ENCODE measurements at regions not wholly inside any gene's neighbourhood (a gene's known extent, or its start where the extent isn't known, plus 50 kb on each side); places are given as distances from the start of the nearest gene placed in this dataset.

DNA sequence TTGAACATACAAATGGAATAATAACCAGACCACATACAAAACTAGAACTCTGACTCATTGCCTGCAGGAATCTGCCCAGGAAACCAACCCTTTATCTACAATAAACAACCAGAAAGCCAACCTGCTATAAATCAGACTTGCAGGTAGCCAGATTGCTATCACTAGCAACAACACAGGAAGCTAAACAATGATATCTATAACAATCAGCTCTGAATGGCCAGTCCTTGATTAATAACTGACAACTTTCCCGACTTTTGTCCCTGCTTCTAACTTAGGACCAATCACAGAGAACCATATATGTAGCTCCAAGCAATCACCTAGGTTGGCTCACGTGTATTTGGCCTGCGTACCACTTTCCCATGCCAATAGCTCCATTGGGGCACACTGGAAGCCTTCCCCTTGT is 470.8 kb downstream of the RIT2 start:
- Histone ChIP-seq H3K9me3 (peaks cover 0 to 2% (median 0%) of the 10 kb centered on the region in 4 donors), H3K36me3 (no peaks in the 10 kb centered on the region), H3K4me1 (no peaks in the 10 kb centered on the region), H3K27me3 (no peaks in the 10 kb centered on the region), H3K4me3 (no peak overlapping the region), H3K27ac (no peak overlapping the region)
- TF ChIP-seq POLR2A (IDR thresholded peaks at IDR 0.05), result no peak
- no peak for TF ChIP-seq POLR2AphosphoS5 (IDR thresholded peaks at IDR 0.05)
- TF ChIP-seq EP300 (IDR thresholded peaks at IDR 0.05), result no peak
- TF ChIP-seq, protein P1, sequence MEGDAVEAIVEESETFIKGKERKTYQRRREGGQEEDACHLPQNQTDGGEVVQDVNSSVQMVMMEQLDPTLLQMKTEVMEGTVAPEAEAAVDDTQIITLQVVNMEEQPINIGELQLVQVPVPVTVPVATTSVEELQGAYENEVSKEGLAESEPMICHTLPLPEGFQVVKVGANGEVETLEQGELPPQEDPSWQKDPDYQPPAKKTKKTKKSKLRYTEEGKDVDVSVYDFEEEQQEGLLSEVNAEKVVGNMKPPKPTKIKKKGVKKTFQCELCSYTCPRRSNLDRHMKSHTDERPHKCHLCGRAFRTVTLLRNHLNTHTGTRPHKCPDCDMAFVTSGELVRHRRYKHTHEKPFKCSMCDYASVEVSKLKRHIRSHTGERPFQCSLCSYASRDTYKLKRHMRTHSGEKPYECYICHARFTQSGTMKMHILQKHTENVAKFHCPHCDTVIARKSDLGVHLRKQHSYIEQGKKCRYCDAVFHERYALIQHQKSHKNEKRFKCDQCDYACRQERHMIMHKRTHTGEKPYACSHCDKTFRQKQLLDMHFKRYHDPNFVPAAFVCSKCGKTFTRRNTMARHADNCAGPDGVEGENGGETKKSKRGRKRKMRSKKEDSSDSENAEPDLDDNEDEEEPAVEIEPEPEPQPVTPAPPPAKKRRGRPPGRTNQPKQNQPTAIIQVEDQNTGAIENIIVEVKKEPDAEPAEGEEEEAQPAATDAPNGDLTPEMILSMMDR (IDR thresholded peaks at IDR 0.05), result no peak
- DNase-seq (no peak), ATAC-seq (ENCODE audit: low FRiP score in 2 of 2) (no peak)
- 34 to 40% methylated on average over 3 of the region's 3 CpGs for WGBS, 2 donors

DNA sequence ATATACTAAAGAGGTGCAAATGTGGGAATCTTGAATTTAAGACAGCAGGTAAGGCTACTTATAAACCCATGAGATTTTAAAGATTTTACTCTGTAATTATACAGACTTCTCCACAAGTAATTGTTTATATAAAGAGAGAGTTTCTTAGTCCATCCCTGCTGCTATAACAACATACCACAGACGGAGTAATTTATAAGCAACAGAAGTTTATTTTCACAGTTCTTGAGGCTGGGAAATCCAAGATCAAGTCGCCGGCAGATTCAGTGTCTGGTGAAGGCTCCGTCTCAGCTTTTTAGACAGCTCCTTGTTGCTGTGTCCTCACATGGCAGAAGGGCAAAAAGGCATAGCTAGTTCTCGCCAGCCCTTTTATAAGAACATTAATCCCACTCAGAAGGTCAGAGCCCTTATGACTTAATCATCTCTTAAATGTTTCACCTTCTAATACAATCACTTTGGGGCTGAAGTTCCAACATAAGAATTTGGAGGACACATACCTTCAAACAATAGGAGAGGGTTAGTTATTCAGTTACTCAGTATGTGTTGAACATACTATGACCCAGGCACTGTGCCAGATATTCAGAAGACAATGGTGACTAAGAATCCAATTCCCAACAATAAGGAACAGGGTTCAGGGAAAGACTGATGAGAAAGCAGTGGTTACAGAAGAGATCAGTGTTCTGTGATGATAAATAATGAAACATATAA is 466.0 kb downstream of the RIT2 start:
- Histone ChIP-seq H3K9me3 (peaks cover 0 to 2% (median 0%) of the 10 kb centered on the region in 4 donors), H3K36me3 (no peaks in the 10 kb centered on the region), H3K4me3 (no peak overlapping the region), H3K27me3 (no peaks in the 10 kb centered on the region), H3K27ac (no peak overlapping the region), H3K4me1 (no peaks in the 10 kb centered on the region)
- DNase-seq (no peak), ATAC-seq (ENCODE audit: low FRiP score in 2 of 2) (no peak)
- WGBS, 2 donors, result 64 to 80% methylated on average over 5 of the region's 5 CpGs
- no peak for TF ChIP-seq POLR2AphosphoS5 (IDR thresholded peaks at IDR 0.05)
- TF ChIP-seq, protein P1 (IDR thresholded peaks at IDR 0.05), result no peak
- TF ChIP-seq POLR2A (IDR thresholded peaks at IDR 0.05), result no peak
- TF ChIP-seq EP300 (IDR thresholded peaks at IDR 0.05), result no peak

DNA sequence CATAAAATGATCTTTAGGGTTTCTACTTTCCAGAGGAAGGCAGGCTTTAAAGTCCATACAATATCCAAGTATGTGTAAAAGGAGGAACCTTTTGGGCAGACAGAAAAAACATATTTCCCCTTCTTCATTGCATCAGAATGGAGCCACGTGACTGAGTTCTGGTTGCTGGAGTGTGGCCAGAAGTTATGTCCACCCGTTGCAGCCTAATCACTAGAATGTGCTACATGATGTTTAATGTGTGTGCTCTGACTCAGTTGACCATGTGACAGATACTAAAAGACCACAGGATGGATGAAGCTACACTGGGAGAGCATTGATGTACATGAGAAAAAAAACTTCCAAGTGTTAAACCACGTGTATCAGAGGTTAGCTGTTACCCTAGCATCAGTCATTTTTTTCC is 460.9 kb downstream of the RIT2 start:
- Histone ChIP-seq H3K27me3 (no peaks in the 10 kb centered on the region), H3K4me3 (no peak overlapping the region), H3K4me1 (no peaks in the 10 kb centered on the region), H3K36me3 (no peaks in the 10 kb centered on the region), H3K27ac (no peak overlapping the region), H3K9me3 (no peaks in the 10 kb centered on the region)
- DNase-seq (no peak), ATAC-seq (ENCODE audit: low FRiP score in 2 of 2) (no peak)
- TF ChIP-seq, protein P1 (IDR thresholded peaks at IDR 0.05), result no peak
- no peak for TF ChIP-seq EP300 (IDR thresholded peaks at IDR 0.05)
- no peak for TF ChIP-seq POLR2AphosphoS5 (IDR thresholded peaks at IDR 0.05)
- no peak for TF ChIP-seq POLR2A (IDR thresholded peaks at IDR 0.05)
- WGBS, 2 donors, result 25 to 52% methylated on average over 3 of the region's 3 CpGs

DNA sequence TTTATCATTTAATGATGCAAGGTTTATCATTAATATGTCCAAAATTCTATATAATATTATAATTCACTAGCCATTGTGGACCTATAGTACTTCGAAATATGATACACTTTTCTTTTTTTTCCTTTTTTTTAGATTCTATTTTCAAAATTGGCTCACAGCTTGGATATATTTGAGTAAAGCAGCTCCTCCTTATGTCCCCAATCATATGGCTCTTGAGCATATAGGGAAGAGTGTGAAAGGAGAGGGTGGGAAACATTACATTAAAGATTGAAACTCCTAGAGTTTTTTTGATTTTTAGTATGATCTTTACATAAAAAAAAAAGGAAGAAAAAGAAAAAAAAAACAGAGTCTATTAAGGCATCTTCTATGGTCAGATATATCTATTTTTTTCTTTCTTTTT is 457.9 kb downstream of the RIT2 start:
- no peak for ATAC-seq (ENCODE audit: low FRiP score in 2 of 2)
- Histone ChIP-seq H3K9me3 (no peaks in the 10 kb centered on the region), H3K27me3 (no peaks in the 10 kb centered on the region), H3K4me3 (no peak overlapping the region), H3K36me3 (no peaks in the 10 kb centered on the region), H3K27ac (no peak overlapping the region), H3K4me1 (no peaks in the 10 kb centered on the region)
- 69 to 75% methylated on average over 1 of the region's 1 CpG for whole genome bisulfite sequencing, 2 donors
- no peak for TF ChIP-seq POLR2AphosphoS5 (IDR thresholded peaks at IDR 0.05)
- TF ChIP-seq EP300 (IDR thresholded peaks at IDR 0.05), result no peak
- TF ChIP-seq, protein P1 (IDR thresholded peaks at IDR 0.05), result no peak
- TF ChIP-seq POLR2A (IDR thresholded peaks at IDR 0.05), result no peak
- DNase-seq, result no peak

DNA sequence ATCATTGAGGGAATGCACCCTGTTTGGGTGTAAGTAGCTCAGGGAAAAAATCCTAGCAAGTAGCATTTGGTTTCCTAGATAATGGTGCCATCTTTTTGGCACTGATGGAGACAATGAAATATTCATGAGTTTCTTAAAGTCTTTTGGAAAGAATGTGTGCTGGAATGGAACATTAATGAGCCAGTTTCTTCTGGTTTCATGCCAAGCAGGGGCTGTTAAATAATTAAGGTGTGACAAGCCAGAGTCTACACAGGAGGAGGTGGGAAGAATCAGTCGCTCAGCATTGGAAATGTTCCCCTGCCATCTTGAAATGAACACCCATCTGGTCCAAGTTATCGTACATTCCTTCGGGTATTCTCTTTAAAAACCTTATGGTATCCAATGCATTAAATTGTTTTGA is 457.3 kb downstream of the RIT2 start:
- H3K36me3 ChIP-seq, result no peaks in the 10 kb centered on the region
- TF ChIP-seq POLR2A (IDR thresholded peaks at IDR 0.05) (no peak), POLR2AphosphoS5 (IDR thresholded peaks at IDR 0.05) (no peak), EP300 (IDR thresholded peaks at IDR 0.05) (no peak)
- TF ChIP-seq, protein P1 (IDR thresholded peaks at IDR 0.05), result no peak
- H3K27ac ChIP-seq, result no peak overlapping the region
- no peaks in the 10 kb centered on the region for H3K4me1 ChIP-seq
- WGBS, 2 donors, result 49 to 80% methylated on average over 3 of the region's 3 CpGs
- H3K27me3 ChIP-seq, result no peaks in the 10 kb centered on the region
- no peak for ATAC-seq (ENCODE audit: low FRiP score in 2 of 2)
- DNase-seq, result no peak
- no peak overlapping the region for H3K4me3 ChIP-seq
- H3K9me3 ChIP-seq, result no peaks in the 10 kb centered on the region

Data from upper lobe of left lung (tissue), 6 donors.